IMR-90 (cell line): ENCODE measurements at regions not wholly inside any gene's neighbourhood (a gene's known extent, or its start where the extent isn't known, plus 50 kb on each side); places are given as distances from the start of the nearest gene placed in this dataset.
A peak's percentile ranks its signal among the peaks of the same experiment; 100 is the strongest.

Source experiments
- ATAC-seq: fragments of 200-7000 bp; cut with Tn5 transposase; 2 replicates; pipeline ENCODE4 v1.9.1; 2020; ENCODE audit warnings: low read depth, mild to moderate bottlenecking, moderate library complexity
- BruUV-seq: library from RNA; stranded (reverse); fragments of 400-500 nt; replicated peaks from 2 replicates; lab custom pipeline; 2021; lab: Mats Ljungman, UMichigan
- CTCF ChIA-PET: fragments of 300-600 bp; formaldehyde crosslinking; extraction: SDS; loops from one replicate; lab custom pipeline; 2021; ENCODE audit warnings: antibody characterized with exemption; lab: Yijun Ruan, JAX
- POLR2A ChIA-PET: fragments of 300-600 bp; sonication (Branson Sonifier 250); formaldehyde crosslinking; loops from one replicate; lab custom pipeline; 2022; ENCODE audit warnings: antibody characterized with exemption; ENCODE audit not compliant: unreplicated experiment; lab: Charles Lee
- DNase-seq: peaks from one replicate; pipeline ENCODE4 v3.0.0; 2013
- H2AFZ ChIP-seq: replicated peaks from 2 replicates; pipeline ENCODE3; 2013; ENCODE audit warnings: low read length, mild to moderate bottlenecking; ENCODE audit not compliant: poor library complexity
- H2AK5ac ChIP-seq: 2 replicates; pipeline ENCODE4 v1.6.1; 2013; ENCODE audit warnings: low read depth, low read length, inconsistent platforms
- H2AK9ac ChIP-seq: replicated peaks from 2 replicates; pipeline ENCODE3; 2013; ENCODE audit warnings: mild to moderate bottlenecking, low read depth, low read length, moderate library complexity; ENCODE audit not compliant: poor library complexity
- H2BK120ac ChIP-seq: 2 replicates; pipeline ENCODE4 v1.6.1; 2013; ENCODE audit warnings: low read depth, low read length, inconsistent platforms
- H2BK15ac ChIP-seq: 3 replicates; pipeline ENCODE4 v1.6.1; 2013; ENCODE audit warnings: low read depth, low read length, inconsistent platforms
- H2BK20ac ChIP-seq: 2 replicates; pipeline ENCODE4 v1.6.1; 2013; ENCODE audit warnings: low read depth, mild to moderate bottlenecking, inconsistent platforms, low read length, moderate library complexity
- H2BK5ac ChIP-seq: 2 replicates; pipeline ENCODE4 v1.6.1; 2013; ENCODE audit warnings: mild to moderate bottlenecking, low read depth, low read length, inconsistent platforms; ENCODE audit not compliant: poor library complexity, severe bottlenecking
- H3K14ac ChIP-seq: replicated peaks from 2 replicates; pipeline ENCODE4 v1.6.1; 2013; ENCODE audit warnings: low read depth, low read length, inconsistent platforms
- H3K18ac ChIP-seq: 2 replicates; pipeline ENCODE4 v1.6.1; 2013; ENCODE audit warnings: low read depth, low read length, control low read depth
- H3K23ac ChIP-seq: 2 replicates; pipeline ENCODE4 v1.6.1; 2013; ENCODE audit warnings: low read depth, low read length, inconsistent platforms
- H3K27ac ChIP-seq: 2 replicates; pipeline ENCODE4 v1.5.1; 2013; ENCODE audit warnings: mild to moderate bottlenecking, control low read depth, low read length; ENCODE audit not compliant: insufficient read depth
- H3K27me3 ChIP-seq: 2 replicates; pipeline ENCODE4 v1.6.1; 2013; ENCODE audit warnings: low read length; ENCODE audit not compliant: control insufficient read depth, insufficient read depth
- H3K36me3 ChIP-seq: 2 replicates; pipeline ENCODE4 v1.6.1; 2013; ENCODE audit warnings: low read length, mixed read lengths; ENCODE audit not compliant: control insufficient read depth, insufficient read depth
- H3K4ac ChIP-seq: 2 replicates; pipeline ENCODE4 v1.6.1; 2013; ENCODE audit warnings: low read depth, low read length, inconsistent platforms
- H3K4me1 ChIP-seq: 2 replicates; pipeline ENCODE4 v1.6.1; 2013; ENCODE audit warnings: low read length, mixed read lengths; ENCODE audit not compliant: control insufficient read depth, insufficient read depth
- H3K4me2 ChIP-seq: 2 replicates; pipeline ENCODE4 v1.6.1; 2013; ENCODE audit warnings: low read depth, mild to moderate bottlenecking, control low read depth, low read length, moderate library complexity
- H3K4me3 ChIP-seq: 2 replicates; pipeline ENCODE4 v1.5.1; 2013; ENCODE audit warnings: low read depth, mild to moderate bottlenecking, control low read depth, low read length, moderate library complexity; ENCODE audit not compliant: insufficient read depth
- H3K56ac ChIP-seq: 2 replicates; pipeline ENCODE4 v1.6.1; 2013; ENCODE audit warnings: low read length, inconsistent platforms; ENCODE audit not compliant: insufficient read depth; ENCODE audit errors: extremely low read depth
- H3K79me1 ChIP-seq, 2 experiments: 2 replicates each; pipeline ENCODE4 v1.6.1; 2013; ENCODE audit warnings: low read length in 2 of 2, inconsistent platforms in 1 of 2, low read depth in 1 of 2
- H3K9ac ChIP-seq: 2 replicates; pipeline ENCODE4 v1.6.1; 2013; ENCODE audit warnings: low read depth, low read length, control low read depth
- H3K9me1 ChIP-seq: 2 replicates; pipeline ENCODE4 v1.6.1; 2013; ENCODE audit warnings: low read length, inconsistent platforms; ENCODE audit not compliant: insufficient read depth
- H3K9me3 ChIP-seq: 2 replicates; pipeline ENCODE4 v1.6.1; 2013; ENCODE audit warnings: low read length; ENCODE audit not compliant: control insufficient read depth, insufficient read depth
- H4K20me1 ChIP-seq: 2 replicates; pipeline ENCODE4 v1.6.1; 2013; ENCODE audit warnings: low read length, inconsistent platforms; ENCODE audit not compliant: insufficient read depth
- H4K5ac ChIP-seq: 2 replicates; pipeline ENCODE4 v1.6.1; 2013; ENCODE audit warnings: mild to moderate bottlenecking, low read depth, low read length, control low read depth
- H4K8ac ChIP-seq, 2 experiments: 2 replicates each; pipeline ENCODE4 v1.6.1; 2013; ENCODE audit warnings: low read depth in 2 of 2, low read length in 2 of 2, control low read depth in 1 of 2, inconsistent platforms in 1 of 2
- H4K91ac ChIP-seq: 2 replicates; pipeline ENCODE4 v1.6.1; 2013; ENCODE audit warnings: low read depth, low read length, inconsistent platforms; ENCODE audit not compliant: insufficient read depth
- BHLHE40 ChIP-seq: fragments of 150-350 bp; IDR thresholded peaks from 2 replicates; pipeline ENCODE4 v1.6.1; 2016; ENCODE audit warnings: mild to moderate bottlenecking, low read depth, low read length
- CEBPB ChIP-seq: IDR thresholded peaks from 2 replicates; pipeline ENCODE4 v1.6.1; 2012; ENCODE audit warnings: low read depth, low read length, improper control_type of control experiment
- FOS ChIP-seq: fragments of 150-350 bp; IDR thresholded peaks from 2 replicates; pipeline ENCODE4 v1.6.1; 2016; ENCODE audit warnings: low read depth, low read length
- MAFK ChIP-seq: IDR thresholded peaks from 2 replicates; pipeline ENCODE4 v1.6.1; 2012; ENCODE audit warnings: low read depth, low read length, improper control_type of control experiment
- MAZ ChIP-seq: IDR thresholded peaks from 2 replicates; pipeline ENCODE4 v1.6.1; 2012; ENCODE audit warnings: low read depth, mild to moderate bottlenecking, low read length, improper control_type of control experiment, moderate library complexity, borderline replicate concordance
- MXI1 ChIP-seq: IDR thresholded peaks from 2 replicates; pipeline ENCODE4 v1.6.1; 2012; ENCODE audit warnings: low read depth, mild to moderate bottlenecking, low read length, moderate library complexity, borderline replicate concordance
- RAD21 ChIP-seq: IDR thresholded peaks from 2 replicates; pipeline ENCODE4 v1.6.1; 2012; ENCODE audit warnings: low read length, improper control_type of control experiment
- RCOR1 ChIP-seq: IDR thresholded peaks from 2 replicates; pipeline ENCODE4 v1.6.1; 2012; ENCODE audit warnings: mild to moderate bottlenecking, low read length, improper control_type of control experiment; ENCODE audit not compliant: insufficient replicate concordance
- RFX5 ChIP-seq: IDR thresholded peaks from 2 replicates; pipeline ENCODE4 v1.8.0; 2012; ENCODE audit warnings: low read depth, mild to moderate bottlenecking, low read length, moderate library complexity
- SMC3 ChIP-seq: fragments of 150-350 bp; IDR thresholded peaks from 2 replicates; pipeline ENCODE4 v1.6.1; 2016; ENCODE audit warnings: low read depth, mild to moderate bottlenecking, antibody characterized with exemption, low read length, moderate library complexity
- whole genome bisulfite sequencing, 2 experiments: methylation state at CpG; one replicate each; pipeline versions ENCODE4 v1.1.5 to v1.1.7; 2013; ENCODE audit warnings: missing lambda C conversion rate in 2 of 2; ENCODE audit not compliant: insufficient read length in 1 of 2; ENCODE audit errors: extremely low coverage in 2 of 2; 5-methylcytosine and 5-hydroxymethylcytosine counted together
- dilution Hi-C: fragments of 300-500 bp; cut with HindIII; formaldehyde crosslinking; loops from one replicate; pipeline ENCODE4 v1.14.3; 2018; ENCODE audit warnings: low sequenced_read_pairs; ENCODE audit not compliant: unreplicated experiment
- in situ Hi-C: fragments of 300-500 bp; cut with MboI; formaldehyde crosslinking; loops from 3 replicates; pipeline ENCODE4 v1.14.3; 2019; ENCODE audit warnings: low sequenced_read_pairs, inconsistent platforms, mixed read lengths
- intact Hi-C: fragments of 100-400 bp; cut with micrococcal nuclease; formaldehyde crosslinking; loops from 2 replicates; pipeline ENCODE4 v1.10.0; 2022
- TF ChIP-seq, protein P1 (sequence below): fragments of 150-350 bp; IDR thresholded peaks from 2 replicates; pipeline ENCODE4 v1.6.1; 2017; ENCODE audit warnings: mild to moderate bottlenecking, antibody characterized with exemption, low read length, low read depth
- TF ChIP-seq, protein P2 (sequence below): fragments of 150-350 bp; IDR thresholded peaks from 2 replicates; pipeline ENCODE4 v1.6.1; 2016; ENCODE audit warnings: low read depth, mild to moderate bottlenecking, low read length, moderate library complexity, borderline replicate concordance

DNA sequence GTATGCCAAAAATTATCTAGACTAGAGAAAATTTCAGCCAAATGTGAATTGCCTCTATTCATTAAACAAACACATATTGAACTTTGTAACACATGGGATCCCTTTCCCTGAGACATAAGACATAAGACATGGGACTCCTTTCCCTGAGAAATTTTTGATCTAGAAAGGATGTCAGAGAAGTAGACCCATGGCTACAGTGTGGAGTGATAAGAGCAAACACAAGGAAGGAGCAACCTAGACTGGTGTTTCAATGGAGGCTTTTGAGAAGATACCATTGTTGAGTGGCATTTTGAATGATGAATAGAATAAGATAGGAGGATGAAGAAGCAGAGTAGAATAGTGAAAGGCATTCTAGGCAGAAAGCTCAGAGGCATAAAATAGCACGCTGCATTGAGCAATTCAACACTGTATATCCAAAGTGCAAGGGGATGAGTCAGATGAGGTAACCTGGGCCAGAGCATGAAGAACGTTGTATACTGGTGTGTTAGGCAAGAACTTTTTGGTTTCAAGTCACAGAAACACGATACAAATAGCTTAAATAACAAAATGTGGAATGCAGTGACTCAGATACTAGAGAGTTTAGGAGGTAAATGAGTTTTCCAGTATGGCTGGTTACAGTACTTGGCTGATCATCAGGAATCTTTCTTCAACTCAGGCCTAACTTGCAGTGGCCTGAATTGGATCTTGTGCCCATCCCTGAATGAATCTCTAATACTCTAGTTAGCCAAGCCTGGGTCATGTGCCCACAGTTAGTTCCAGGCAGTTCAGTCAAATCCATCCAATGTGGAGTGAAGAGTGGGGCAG, 129.8 kb upstream of the TANK start:
- DNase-seq (peak; percentile 100), ATAC-seq (peak; percentile 86)
- H3K4me2 ChIP-seq = peak overlapping the region; percentile 65
- peak overlapping the region; percentile 99 for H3K4ac ChIP-seq
- whole genome bisulfite sequencing, 2 experiments = no CpG with 5 or more reads among the region's 3 CpGs
- peak overlapping the region; percentile 100 for H3K27ac ChIP-seq
- TF ChIP-seq RFX5 (no peak; the same call in 1 of the 2 replicates), CEBPB (peak; percentile 100), SMC3 (no peak), MAZ (peak; percentile 11; the same call in 1 of the 2 replicates), RAD21 (0 out of 2 replicates have a peak, but pooled peaks have one; percentile 2), MAFK (peak; percentile 38; the same call in 1 of the 2 replicates), MXI1 (peak; percentile 65; the same call in 1 of the 2 replicates), RCOR1 (peak; percentile 61), BHLHE40 (peak; percentile 86), FOS (peak; percentile 95)
- TF ChIP-seq, protein P1, sequence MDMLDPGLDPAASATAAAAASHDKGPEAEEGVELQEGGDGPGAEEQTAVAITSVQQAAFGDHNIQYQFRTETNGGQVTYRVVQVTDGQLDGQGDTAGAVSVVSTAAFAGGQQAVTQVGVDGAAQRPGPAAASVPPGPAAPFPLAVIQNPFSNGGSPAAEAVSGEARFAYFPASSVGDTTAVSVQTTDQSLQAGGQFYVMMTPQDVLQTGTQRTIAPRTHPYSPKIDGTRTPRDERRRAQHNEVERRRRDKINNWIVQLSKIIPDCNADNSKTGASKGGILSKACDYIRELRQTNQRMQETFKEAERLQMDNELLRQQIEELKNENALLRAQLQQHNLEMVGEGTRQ = peak; percentile 54
- TF ChIP-seq, protein P2, sequence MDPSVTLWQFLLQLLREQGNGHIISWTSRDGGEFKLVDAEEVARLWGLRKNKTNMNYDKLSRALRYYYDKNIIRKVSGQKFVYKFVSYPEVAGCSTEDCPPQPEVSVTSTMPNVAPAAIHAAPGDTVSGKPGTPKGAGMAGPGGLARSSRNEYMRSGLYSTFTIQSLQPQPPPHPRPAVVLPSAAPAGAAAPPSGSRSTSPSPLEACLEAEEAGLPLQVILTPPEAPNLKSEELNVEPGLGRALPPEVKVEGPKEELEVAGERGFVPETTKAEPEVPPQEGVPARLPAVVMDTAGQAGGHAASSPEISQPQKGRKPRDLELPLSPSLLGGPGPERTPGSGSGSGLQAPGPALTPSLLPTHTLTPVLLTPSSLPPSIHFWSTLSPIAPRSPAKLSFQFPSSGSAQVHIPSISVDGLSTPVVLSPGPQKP = no peak
- ChIA-PET POLR2A (no interaction called here), CTCF (no interaction called here)
- H3K14ac ChIP-seq = peak overlapping the region; percentile 97
- peaks cover 17% of the 10 kb centered on the region for H3K4me1 ChIP-seq
- peak overlapping the region; percentile 100 for H2BK120ac ChIP-seq
- H4K8ac ChIP-seq = peak overlapping the region; percentile 65 to 99
- BruUV-seq = no TSS peak
- H3K9ac ChIP-seq = peak overlapping the region; percentile 51
- H4K20me1 ChIP-seq = no peaks in the 10 kb centered on the region
- no peaks in the 10 kb centered on the region for H3K9me3 ChIP-seq
- H3K9me1 ChIP-seq = peaks cover 10% of the 10 kb centered on the region; the same call in 1 of the 2 replicates
- intact Hi-C loops (loop anchor here (5.0 to 10.0 kb wide), 2 partner anchors 132 to 1496 kb away; partner anchors contain the start of gene TANK), in situ Hi-C loops (no loop called here), dilution Hi-C loops (no loop called here)
- H3K18ac ChIP-seq = peak overlapping the region; percentile 100
- peak overlapping the region; percentile 100 for H2BK5ac ChIP-seq
- H2BK15ac ChIP-seq = peak overlapping the region; percentile 88
- peak overlapping the region; percentile 79 for H2AK9ac ChIP-seq
- H2AK5ac ChIP-seq = peak overlapping the region; percentile 90
- peak overlapping the region; percentile 89 for H2AFZ ChIP-seq
- no peaks in the 10 kb centered on the region for H3K79me1 ChIP-seq
- H4K5ac ChIP-seq = peak overlapping the region; percentile 72
- no peaks in the 10 kb centered on the region for H3K27me3 ChIP-seq
- peak overlapping the region; percentile 96 for H3K23ac ChIP-seq
- H2BK20ac ChIP-seq = peak overlapping the region; percentile 99
- H3K56ac ChIP-seq = peak overlapping the region; percentile 94
- H4K91ac ChIP-seq = peak overlapping the region; percentile 97
- H3K36me3 ChIP-seq = no peaks in the 10 kb centered on the region
- no peak overlapping the region for H3K4me3 ChIP-seq
